HEK293 (cell line): ENCODE measurements at regions not wholly inside any gene's neighbourhood (a gene's known extent, or its start where the extent isn't known, plus 50 kb on each side); places are given as distances from the start of the nearest gene placed in this dataset.

ENCODE experiments used
- CTCF ChIA-PET: fragments of 350-600 bp; formaldehyde crosslinking; extraction: SDS; loops from one replicate; lab custom pipeline; 2021; ENCODE audit warnings: antibody characterized with exemption; lab: Yijun Ruan, JAX
- POLR2A ChIA-PET: fragments of 300-600 bp; formaldehyde crosslinking; extraction: SDS; loops from one replicate; lab custom pipeline; 2020; ENCODE audit warnings: antibody characterized with exemption, inconsistent platforms; lab: Yijun Ruan, JAX
- H3K27ac ChIP-seq: fragments of 200-500 bp; sonication (Bioruptor generic); 2 replicates; pipeline ENCODE4 v1.5.1; 2014; ENCODE audit warnings: low read depth, low read length, control low read depth, inconsistent platforms; ENCODE audit errors: extremely low read depth
- H3K36me3 ChIP-seq, 2 experiments: fragments of 200-500 bp in 1 of 2; sonication (Bioruptor generic) in 1 of 2; 1 replicate in 1 of 2; 2 replicates in 1 of 2; pipeline ENCODE4 v1.5.1; 2014 to 2017; ENCODE audit warnings: inconsistent platforms in 2 of 2, low read length in 2 of 2; ENCODE audit not compliant: control insufficient read depth in 2 of 2, insufficient read depth in 1 of 2
- H3K4me1 ChIP-seq: fragments of 200-500 bp; sonication (Bioruptor generic); 2 replicates; pipeline ENCODE4 v1.5.1; 2014; ENCODE audit warnings: mild to moderate bottlenecking, low read length, inconsistent platforms; ENCODE audit not compliant: control insufficient read depth, insufficient read depth
- H3K4me3 ChIP-seq: 2 replicates; pipeline ENCODE4 v1.5.1; 2011; ENCODE audit warnings: low read depth, mild to moderate bottlenecking, control low read depth, low read length, moderate library complexity
- H3K9me3 ChIP-seq: fragments of 200-500 bp; sonication (Bioruptor generic); 2 replicates; pipeline ENCODE4 v1.5.1; 2014; ENCODE audit warnings: low read depth, low read length, inconsistent platforms; ENCODE audit not compliant: control insufficient read depth, insufficient read depth
- GLIS1 ChIP-seq: fragments of 450-650 bp; formaldehyde crosslinking; IDR thresholded peaks from 2 replicates; pipeline ENCODE4 v1.5.1; 2016; ENCODE audit warnings: missing biosample characterization, missing genetic modification characterization
- KLF1 ChIP-seq: fragments of 450-650 bp; formaldehyde crosslinking; IDR thresholded peaks from 2 replicates; pipeline ENCODE4 v1.5.1; 2016; ENCODE audit warnings: missing biosample characterization, missing genetic modification characterization
- MZF1 ChIP-seq: fragments of 450-650 bp; formaldehyde crosslinking; IDR thresholded peaks from 2 replicates; pipeline ENCODE4 v1.5.1; 2017; ENCODE audit warnings: missing biosample characterization, missing genetic modification characterization, borderline replicate concordance
- RBAK ChIP-seq: fragments of 450-650 bp; formaldehyde crosslinking; IDR thresholded peaks from 2 replicates; pipeline ENCODE4 v1.5.1; 2016; ENCODE audit warnings: missing biosample characterization, missing genetic modification characterization
- YY1 ChIP-seq: fragments of 450-650 bp; formaldehyde crosslinking; IDR thresholded peaks from 2 replicates; pipeline ENCODE4 v1.5.1; 2018; ENCODE audit warnings: missing biosample characterization, missing genetic modification characterization
- ZBTB11 ChIP-seq: fragments of 450-650 bp; formaldehyde crosslinking; conservative IDR thresholded peaks from 2 replicates; pipeline ENCODE4 v1.5.1; 2016; ENCODE audit warnings: low read depth, missing biosample characterization, missing genetic modification characterization
- ZFP37 ChIP-seq: fragments of 450-650 bp; formaldehyde crosslinking; IDR thresholded peaks from 2 replicates; pipeline ENCODE4 v1.5.1; 2016; ENCODE audit warnings: missing biosample characterization, missing genetic modification characterization
- ZFP41 ChIP-seq: fragments of 450-650 bp; formaldehyde crosslinking; IDR thresholded peaks from 2 replicates; pipeline ENCODE4 v1.5.1; 2016; ENCODE audit warnings: missing biosample characterization, missing genetic modification characterization, borderline replicate concordance
- ZIC2 ChIP-seq: fragments of 450-650 bp; formaldehyde crosslinking; IDR thresholded peaks from 2 replicates; pipeline ENCODE4 v1.5.1; 2016; ENCODE audit warnings: missing biosample characterization, missing genetic modification characterization
- ZNF18 ChIP-seq: fragments of 450-650 bp; formaldehyde crosslinking; IDR thresholded peaks from 2 replicates; pipeline ENCODE4 v1.5.1; 2016; ENCODE audit warnings: missing biosample characterization, missing genetic modification characterization
- ZNF341 ChIP-seq: fragments of 450-650 bp; formaldehyde crosslinking; IDR thresholded peaks from 2 replicates; pipeline ENCODE4; 2016; ENCODE audit warnings: low read depth, missing biosample characterization, missing genetic modification characterization
- ZNF366 ChIP-seq: fragments of 450-650 bp; formaldehyde crosslinking; conservative IDR thresholded peaks from 2 replicates; pipeline ENCODE4 v1.5.1; 2016; ENCODE audit warnings: missing biosample characterization, missing genetic modification characterization
- ZNF37A ChIP-seq: fragments of 450-650 bp; IDR thresholded peaks from 2 replicates; pipeline ENCODE4 v1.5.1; 2018; ENCODE audit warnings: missing biosample characterization, missing genetic modification characterization
- ZNF404 ChIP-seq: fragments of 450-650 bp; formaldehyde crosslinking; IDR thresholded peaks from 2 replicates; pipeline ENCODE4 v1.5.1; 2017; ENCODE audit warnings: missing biosample characterization, missing genetic modification characterization
- ZNF521 ChIP-seq: fragments of 450-650 bp; formaldehyde crosslinking; IDR thresholded peaks from 2 replicates; pipeline ENCODE4 v1.5.1; 2017; ENCODE audit warnings: missing biosample characterization, mild to moderate bottlenecking, missing genetic modification characterization
- ZNF530 ChIP-seq: fragments of 450-650 bp; formaldehyde crosslinking; IDR thresholded peaks from 2 replicates; pipeline ENCODE4 v1.5.1; 2016; ENCODE audit warnings: low read depth, missing biosample characterization, missing genetic modification characterization
- ZNF585B ChIP-seq: fragments of 450-650 bp; formaldehyde crosslinking; IDR thresholded peaks from 2 replicates; pipeline ENCODE4 v1.5.1; 2016; ENCODE audit warnings: missing biosample characterization, missing genetic modification characterization
- ZNF621 ChIP-seq: fragments of 450-650 bp; formaldehyde crosslinking; IDR thresholded peaks from 2 replicates; pipeline ENCODE4 v1.5.1; 2017; ENCODE audit warnings: missing biosample characterization, missing genetic modification characterization
- ZNF624 ChIP-seq: fragments of 450-650 bp; formaldehyde crosslinking; IDR thresholded peaks from 2 replicates; pipeline ENCODE4 v1.5.1; 2017; ENCODE audit warnings: missing biosample characterization, missing genetic modification characterization
- ZNF677 ChIP-seq: fragments of 450-650 bp; IDR thresholded peaks from 2 replicates; pipeline ENCODE4 v1.5.0; 2018; ENCODE audit warnings: missing biosample characterization, mild to moderate bottlenecking, missing genetic modification characterization, moderate library complexity
- ZNF843 ChIP-seq: fragments of 450-650 bp; formaldehyde crosslinking; IDR thresholded peaks from 2 replicates; pipeline ENCODE4 v1.5.1; 2016; ENCODE audit warnings: missing biosample characterization, missing genetic modification characterization
- TF ChIP-seq, protein P1 (sequence below): fragments of 450-650 bp; formaldehyde crosslinking; IDR thresholded peaks from 2 replicates; pipeline ENCODE4 v1.5.1; 2016; ENCODE audit warnings: missing biosample characterization, missing genetic modification characterization, borderline replicate concordance
- TF ChIP-seq, protein P2 (sequence below): fragments of 450-650 bp; formaldehyde crosslinking; IDR thresholded peaks from 2 replicates; pipeline ENCODE4 v1.5.1; 2017; ENCODE audit warnings: missing biosample characterization, missing genetic modification characterization
- TF ChIP-seq, protein P3 (sequence below): fragments of 450-650 bp; formaldehyde crosslinking; IDR thresholded peaks from 2 replicates; pipeline ENCODE4 v1.5.1; 2017; ENCODE audit warnings: missing biosample characterization, missing genetic modification characterization

DNA sequence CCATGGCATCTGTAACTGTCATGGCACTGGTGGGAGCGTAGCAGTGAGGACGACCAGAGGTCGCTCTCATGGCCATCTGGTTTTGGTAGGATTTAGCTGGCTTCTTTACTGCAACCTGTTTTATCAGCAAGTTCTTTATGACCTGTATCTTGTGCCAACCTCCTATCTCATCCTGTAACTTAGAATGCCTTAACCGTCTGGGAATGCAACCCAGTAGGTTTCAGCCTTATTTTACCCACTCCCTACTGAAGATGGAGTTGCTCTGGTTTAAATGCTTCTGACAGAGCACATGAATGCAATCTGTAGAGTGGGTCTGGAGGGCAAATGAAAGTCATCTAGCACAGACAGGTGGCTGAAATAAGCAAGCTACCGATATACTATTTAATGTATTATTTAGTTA, 55.3 kb upstream of the OPN4 start (continued):
- TF ChIP-seq ZNF624 (no peak), ZFP41 (tag by site-specific recombination) (no peak), ZFP37 (tag by site-specific recombination) (no peak)
- TF ChIP-seq, protein P1, sequence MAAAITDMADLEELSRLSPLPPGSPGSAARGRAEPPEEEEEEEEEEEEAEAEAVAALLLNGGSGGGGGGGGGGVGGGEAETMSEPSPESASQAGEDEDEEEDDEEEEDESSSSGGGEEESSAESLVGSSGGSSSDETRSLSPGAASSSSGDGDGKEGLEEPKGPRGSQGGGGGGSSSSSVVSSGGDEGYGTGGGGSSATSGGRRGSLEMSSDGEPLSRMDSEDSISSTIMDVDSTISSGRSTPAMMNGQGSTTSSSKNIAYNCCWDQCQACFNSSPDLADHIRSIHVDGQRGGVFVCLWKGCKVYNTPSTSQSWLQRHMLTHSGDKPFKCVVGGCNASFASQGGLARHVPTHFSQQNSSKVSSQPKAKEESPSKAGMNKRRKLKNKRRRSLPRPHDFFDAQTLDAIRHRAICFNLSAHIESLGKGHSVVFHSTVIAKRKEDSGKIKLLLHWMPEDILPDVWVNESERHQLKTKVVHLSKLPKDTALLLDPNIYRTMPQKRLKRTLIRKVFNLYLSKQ (tag by site-specific recombination) = no peak

GRCh38 chr10:86599729-86600128, 54.6 kb upstream of the OPN4 start:
- Histone ChIP-seq H3K4me1 (no peaks in the 10 kb centered on the region), H3K9me3 (no peaks in the 10 kb centered on the region), H3K4me3 (no peak overlapping the region), H3K36me3 (no peaks in the 10 kb centered on the region), H3K27ac (no peak overlapping the region)
- ChIA-PET POLR2A (no interaction called here), CTCF (interaction anchor here (0.7 kb wide), 1 partner anchor 73 kb away, joined by 3 read pairs; no protein-coding TSS in a partner anchor)
- TF ChIP-seq MZF1 (tag by site-specific recombination) = peak; percentile 24; the same call in 1 of the 2 replicates
- no peak for TF ChIP-seq YY1 (tag by site-specific recombination)
- TF ChIP-seq ZNF404 (tag by site-specific recombination) = no peak
- TF ChIP-seq ZNF341 (tag by site-specific recombination) = peak; percentile 15; the same call in 1 of the 2 replicates
- TF ChIP-seq ZIC2 (tag by site-specific recombination) = peak; percentile 22; the same call in 1 of the 2 replicates
- no peak for TF ChIP-seq ZNF621 (tag by site-specific recombination)

GRCh38 chr10:86600296-86600695, 54.1 kb upstream of the OPN4 start:
- no peaks in the 10 kb centered on the region for H3K4me1 ChIP-seq
- H3K36me3 ChIP-seq = no peaks in the 10 kb centered on the region
- CTCF ChIA-PET = interaction anchor here (0.7 to 1.2 kb wide), 2 partner anchors 14 to 218 kb away, joined by 3 to 4 read pairs; no protein-coding TSS in a partner anchor
- H3K27ac ChIP-seq = no peak overlapping the region
- POLR2A ChIA-PET = no interaction called here
- H3K9me3 ChIP-seq = no peaks in the 10 kb centered on the region
- H3K4me3 ChIP-seq = no peak overlapping the region
- no peak for TF ChIP-seq GLIS1 (tag by site-specific recombination)
- no peak for TF ChIP-seq KLF1 (tag by site-specific recombination)
- no peak for TF ChIP-seq ZNF366 (tag by site-specific recombination)
- no peak for TF ChIP-seq ZNF521 (tag by site-specific recombination)
- TF ChIP-seq ZNF585B = no peak
- no peak for TF ChIP-seq ZBTB11 (tag by site-specific recombination)
- no peak for TF ChIP-seq ZNF37A (tag by site-specific recombination)
- TF ChIP-seq ZNF843 = no peak
- TF ChIP-seq, protein P2, sequence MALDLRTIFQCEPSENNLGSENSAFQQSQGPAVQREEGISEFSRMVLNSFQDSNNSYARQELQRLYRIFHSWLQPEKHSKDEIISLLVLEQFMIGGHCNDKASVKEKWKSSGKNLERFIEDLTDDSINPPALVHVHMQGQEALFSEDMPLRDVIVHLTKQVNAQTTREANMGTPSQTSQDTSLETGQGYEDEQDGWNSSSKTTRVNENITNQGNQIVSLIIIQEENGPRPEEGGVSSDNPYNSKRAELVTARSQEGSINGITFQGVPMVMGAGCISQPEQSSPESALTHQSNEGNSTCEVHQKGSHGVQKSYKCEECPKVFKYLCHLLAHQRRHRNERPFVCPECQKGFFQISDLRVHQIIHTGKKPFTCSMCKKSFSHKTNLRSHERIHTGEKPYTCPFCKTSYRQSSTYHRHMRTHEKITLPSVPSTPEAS (tag by site-specific recombination) = no peak
- TF ChIP-seq ZNF18 (tag by site-specific recombination) = no peak
- no peak for TF ChIP-seq RBAK
- TF ChIP-seq, protein P3, sequence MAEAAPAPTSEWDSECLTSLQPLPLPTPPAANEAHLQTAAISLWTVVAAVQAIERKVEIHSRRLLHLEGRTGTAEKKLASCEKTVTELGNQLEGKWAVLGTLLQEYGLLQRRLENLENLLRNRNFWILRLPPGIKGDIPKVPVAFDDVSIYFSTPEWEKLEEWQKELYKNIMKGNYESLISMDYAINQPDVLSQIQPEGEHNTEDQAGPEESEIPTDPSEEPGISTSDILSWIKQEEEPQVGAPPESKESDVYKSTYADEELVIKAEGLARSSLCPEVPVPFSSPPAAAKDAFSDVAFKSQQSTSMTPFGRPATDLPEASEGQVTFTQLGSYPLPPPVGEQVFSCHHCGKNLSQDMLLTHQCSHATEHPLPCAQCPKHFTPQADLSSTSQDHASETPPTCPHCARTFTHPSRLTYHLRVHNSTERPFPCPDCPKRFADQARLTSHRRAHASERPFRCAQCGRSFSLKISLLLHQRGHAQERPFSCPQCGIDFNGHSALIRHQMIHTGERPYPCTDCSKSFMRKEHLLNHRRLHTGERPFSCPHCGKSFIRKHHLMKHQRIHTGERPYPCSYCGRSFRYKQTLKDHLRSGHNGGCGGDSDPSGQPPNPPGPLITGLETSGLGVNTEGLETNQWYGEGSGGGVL (tag by site-specific recombination) = no peak
- TF ChIP-seq ZNF530 (tag by site-specific recombination) = no peak
- TF ChIP-seq ZNF677 (tag by site-specific recombination) = no peak
